ENCODE measurements at regions not wholly inside any gene's neighbourhood (a gene's known extent, or its start where the extent isn't known, plus 50 kb on each side); places are given as distances from the start of the nearest gene placed in this dataset.

DNA sequence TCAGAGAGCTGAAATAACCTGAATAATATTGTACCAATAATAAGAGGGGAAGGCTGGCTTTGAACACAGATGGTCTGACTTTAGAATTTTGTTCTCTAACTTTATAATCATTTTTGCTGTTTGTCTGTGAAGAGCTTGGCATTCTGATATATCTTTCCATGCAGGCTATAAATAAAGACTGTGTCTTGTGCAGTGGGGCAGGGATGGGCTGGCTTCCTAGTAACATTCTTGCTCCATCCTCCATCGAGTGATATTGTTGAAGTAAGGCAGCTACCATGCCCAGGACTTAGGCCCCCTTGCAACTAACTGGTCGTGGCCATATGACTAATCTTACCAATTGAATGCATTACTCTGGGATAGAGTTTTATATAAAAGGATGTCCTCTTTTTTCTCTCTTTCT lies 234.7 kb upstream of the IRX3 start:
- H3K36me3 ChIP-seq, result no peaks in the 10 kb centered on the region
- no peak for DNase-seq (ENCODE audit: low spot score)
- H3K27ac ChIP-seq, result no peak overlapping the region
- TF ChIP-seq, protein P1, sequence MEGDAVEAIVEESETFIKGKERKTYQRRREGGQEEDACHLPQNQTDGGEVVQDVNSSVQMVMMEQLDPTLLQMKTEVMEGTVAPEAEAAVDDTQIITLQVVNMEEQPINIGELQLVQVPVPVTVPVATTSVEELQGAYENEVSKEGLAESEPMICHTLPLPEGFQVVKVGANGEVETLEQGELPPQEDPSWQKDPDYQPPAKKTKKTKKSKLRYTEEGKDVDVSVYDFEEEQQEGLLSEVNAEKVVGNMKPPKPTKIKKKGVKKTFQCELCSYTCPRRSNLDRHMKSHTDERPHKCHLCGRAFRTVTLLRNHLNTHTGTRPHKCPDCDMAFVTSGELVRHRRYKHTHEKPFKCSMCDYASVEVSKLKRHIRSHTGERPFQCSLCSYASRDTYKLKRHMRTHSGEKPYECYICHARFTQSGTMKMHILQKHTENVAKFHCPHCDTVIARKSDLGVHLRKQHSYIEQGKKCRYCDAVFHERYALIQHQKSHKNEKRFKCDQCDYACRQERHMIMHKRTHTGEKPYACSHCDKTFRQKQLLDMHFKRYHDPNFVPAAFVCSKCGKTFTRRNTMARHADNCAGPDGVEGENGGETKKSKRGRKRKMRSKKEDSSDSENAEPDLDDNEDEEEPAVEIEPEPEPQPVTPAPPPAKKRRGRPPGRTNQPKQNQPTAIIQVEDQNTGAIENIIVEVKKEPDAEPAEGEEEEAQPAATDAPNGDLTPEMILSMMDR (IDR thresholded peaks at IDR 0.05), result no peak
- H3K4me1 ChIP-seq, result peaks cover 0 to 3% of the 10 kb centered on the region in 2 donors
- H3K27me3 ChIP-seq, result no peaks in the 10 kb centered on the region
- H3K9me3 ChIP-seq, result peaks cover 0 to 18% of the 10 kb centered on the region in 2 donors
- no peak overlapping the region for H3K4me3 ChIP-seq

DNA sequence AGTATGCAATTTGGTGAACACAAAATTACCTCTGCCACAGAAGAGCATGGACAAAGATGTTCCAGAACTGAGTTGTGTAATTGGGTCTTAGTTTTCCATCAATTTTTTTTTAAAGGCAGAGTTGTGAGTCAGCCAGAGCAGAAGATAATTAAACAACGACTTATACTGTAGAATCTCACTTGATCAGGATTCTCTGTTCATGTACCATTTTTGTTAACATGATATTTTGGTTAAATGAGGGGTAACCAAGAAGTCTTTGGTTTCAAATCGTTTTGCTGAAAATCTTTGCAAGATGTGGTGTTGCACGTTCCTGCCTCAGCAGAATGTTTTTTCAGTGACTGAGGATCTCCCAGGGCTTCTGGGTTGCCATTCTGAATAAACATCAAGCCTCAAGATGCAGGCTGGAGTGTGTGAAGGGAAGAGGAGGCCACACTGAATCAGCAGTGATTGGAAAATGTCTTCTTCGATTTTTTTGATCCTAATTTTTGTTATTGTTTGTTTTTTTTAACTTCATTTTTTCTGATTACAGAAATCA lies 232.6 kb upstream of the IRX3 start:
- peaks cover 0 to 11% of the 10 kb centered on the region in 2 donors for H3K9me3 ChIP-seq
- no peak for DNase-seq (ENCODE audit: low spot score)
- H3K36me3 ChIP-seq, result no peaks in the 10 kb centered on the region
- no peak overlapping the region for H3K4me3 ChIP-seq
- peaks cover 0 to 3% of the 10 kb centered on the region in 2 donors for H3K4me1 ChIP-seq
- H3K27me3 ChIP-seq, result no peaks in the 10 kb centered on the region
- TF ChIP-seq, protein P1 (IDR thresholded peaks at IDR 0.05), result no peak
- no peak overlapping the region for H3K27ac ChIP-seq

DNA sequence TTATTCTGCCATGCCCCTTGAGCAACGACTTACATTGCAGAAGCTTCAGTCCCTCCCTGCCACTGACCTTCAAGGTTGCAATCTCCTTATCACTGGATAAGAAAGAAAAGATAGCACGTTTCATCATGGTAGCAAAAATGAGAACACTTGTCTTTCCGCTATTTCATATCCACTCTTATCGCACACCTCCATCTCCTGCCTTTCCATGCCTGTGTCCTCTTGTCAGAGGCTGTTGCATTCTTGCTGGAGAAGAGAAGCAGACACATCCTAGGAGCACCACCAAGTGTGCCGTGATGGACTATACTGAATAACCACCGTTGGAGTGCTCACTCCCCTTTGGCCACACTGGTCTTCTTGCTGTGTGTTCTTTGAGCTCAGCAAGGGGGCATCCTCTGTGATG lies 230.6 kb upstream of the IRX3 start:
- Histone ChIP-seq H3K27ac (no peak overlapping the region), H3K4me3 (no peak overlapping the region), H3K9me3 (peaks cover 0 to 11% of the 10 kb centered on the region in 2 donors), H3K27me3 (no peaks in the 10 kb centered on the region), H3K36me3 (no peaks in the 10 kb centered on the region), H3K4me1 (no peaks in the 10 kb centered on the region)
- DNase-seq (ENCODE audit: low spot score), result no peak
- TF ChIP-seq, protein P1 (IDR thresholded peaks at IDR 0.05), result no peak

DNA sequence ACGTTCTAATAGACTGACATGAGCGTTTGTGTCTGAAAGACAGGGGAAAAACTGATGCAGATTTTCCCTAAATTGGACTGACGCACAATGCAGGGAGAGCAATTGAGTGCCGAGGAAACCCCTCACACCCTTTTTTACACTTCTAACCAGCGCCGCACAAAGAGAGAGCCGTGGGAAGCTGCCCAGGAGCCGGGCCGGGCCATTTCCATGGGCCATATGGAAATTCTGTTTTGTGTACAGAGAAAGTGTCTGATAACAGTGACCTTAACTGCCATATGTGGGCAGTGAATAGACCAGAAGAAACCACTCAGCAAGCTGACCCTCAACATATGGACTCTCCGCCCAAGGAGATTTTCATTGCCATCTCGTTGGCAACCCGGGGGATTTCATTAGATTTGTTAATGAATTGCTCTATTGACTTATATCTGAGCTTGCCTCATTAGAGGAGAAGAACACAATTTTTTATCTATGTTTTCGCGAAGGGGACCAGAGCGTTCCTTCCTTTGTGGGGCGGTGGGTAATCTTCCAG lies 225.9 kb upstream of the IRX3 start:
- Histone ChIP-seq H3K9me3 (no peaks in the 10 kb centered on the region), H3K36me3 (no peaks in the 10 kb centered on the region), H3K4me1 (no peaks in the 10 kb centered on the region), H3K27ac (no peak overlapping the region), H3K4me3 (no peak overlapping the region), H3K27me3 (no peaks in the 10 kb centered on the region)
- TF ChIP-seq, protein P1 (IDR thresholded peaks at IDR 0.05), result no peak
- no peak for DNase-seq (ENCODE audit: low spot score)

DNA sequence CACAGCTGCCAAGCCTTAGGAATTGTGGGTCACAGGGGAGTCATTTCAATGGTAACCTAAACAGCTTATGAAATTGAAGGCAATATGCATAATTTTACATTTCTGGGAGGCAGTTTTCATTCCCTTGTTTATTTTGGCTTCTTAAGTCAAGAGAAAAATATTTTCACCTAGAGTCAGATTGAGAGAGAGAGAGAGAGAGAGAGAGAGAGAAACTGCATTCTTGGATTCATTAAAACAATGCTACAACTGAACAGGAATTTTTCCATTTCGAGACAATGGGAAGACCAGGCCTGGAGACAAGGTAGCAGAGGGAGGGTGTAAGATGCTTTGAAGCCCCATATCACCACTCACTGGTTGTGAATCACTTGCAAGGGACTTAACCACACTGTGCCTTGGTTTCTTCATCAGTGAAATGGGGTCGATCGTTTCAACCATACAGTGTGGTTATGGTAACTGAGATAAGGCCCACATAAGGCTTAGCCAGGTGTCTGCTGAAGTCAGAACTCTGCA lies 224.7 kb upstream of the IRX3 start:
- Histone ChIP-seq H3K27me3 (no peaks in the 10 kb centered on the region), H3K4me3 (no peak overlapping the region), H3K4me1 (peaks cover 0 to 11% of the 10 kb centered on the region in 2 donors), H3K9me3 (no peaks in the 10 kb centered on the region), H3K27ac (no peak overlapping the region), H3K36me3 (no peaks in the 10 kb centered on the region)
- TF ChIP-seq, protein P1 (IDR thresholded peaks at IDR 0.05), result no peak
- no peak for DNase-seq (ENCODE audit: low spot score)
